Prostate gland (tissue), 2 donors: ENCODE measurements at regions not wholly inside any gene's neighbourhood (a gene's known extent, or its start where the extent isn't known, plus 50 kb on each side); places are given as distances from the start of the nearest gene placed in this dataset.

ENCODE experiments used
- CTCF ChIP-seq, 4 experiments: fragments of 200-600 bp in 2 of 4; fragments of 450-650 bp in 2 of 4; sonication (generic) in 2 of 4; IDR thresholded peaks; 1 replicate in 3 of 4; 2 replicates in 1 of 4; pipeline ENCODE4 v1.5.1; 2016 to 2019; ENCODE audit warnings: antibody characterized with exemption in 4 of 4, mild to moderate bottlenecking in 2 of 4, moderate library complexity in 2 of 4
- POLR2A ChIP-seq: fragments of 450-650 bp; IDR thresholded peaks from one replicate; pipeline ENCODE4 v1.6.1; 2016; ENCODE audit warnings: antibody characterized with exemption, mild to moderate bottlenecking
- POLR2AphosphoS5 ChIP-seq: sonication (generic); formaldehyde crosslinking; IDR thresholded peaks from one replicate; pipeline ENCODE4 v1.6.1; 2017; ENCODE audit warnings: antibody characterized with exemption

GRCh38 chr11:95556342-95557163 lies 233.0 kb downstream of the FAM76B start:
- TF ChIP-seq CTCF (IDR thresholded peaks at IDR 0.05) (no peak), POLR2AphosphoS5 (no peak), POLR2A (no peak)
